22Rv1 (cell line): ENCODE measurements at regions not wholly inside any gene's neighbourhood (a gene's known extent, or its start where the extent isn't known, plus 50 kb on each side); places are given as distances from the start of the nearest gene placed in this dataset.

Experiments
- CTCF ChIP-seq: fragments of 450-650 bp; IDR thresholded peaks from 2 replicates; pipeline ENCODE4 v1.5.1; 2017; ENCODE audit warnings: mild to moderate bottlenecking
- ZFX ChIP-seq: fragments of 450-650 bp; IDR thresholded peaks from 2 replicates; pipeline ENCODE4 v1.6.1; 2017; ENCODE audit warnings: antibody characterized with exemption, borderline replicate concordance

GRCh38 chr7:152922318-152923081 lies 162.9 kb downstream of the ACTR3B start:
- TF ChIP-seq CTCF (no peak), ZFX (no peak)
